ENCODE measurements at regions not wholly inside any gene's neighbourhood (a gene's known extent, or its start where the extent isn't known, plus 50 kb on each side); places are given as distances from the start of the nearest gene placed in this dataset.
"Not testable (repeated sequence)": the region's sequence is repeated elsewhere in the genome, so short reads cannot be mapped to it uniquely, and the experiment has no call there.

GRCh38 chr1:83418558-83418957 is 580.4 kb downstream of the TTLL7 start:
- no peak for DNase-seq (ENCODE audit: low spot score)
- no peaks in the 10 kb centered on the region for H3K36me3 ChIP-seq (ENCODE audit: insufficient read depth, low read length, poor library complexity, severe bottlenecking)
- H3K9me3 ChIP-seq (ENCODE audit: low read depth, low read length, poor library complexity, severe bottlenecking) = no peaks in the 10 kb centered on the region
- no peaks in the 10 kb centered on the region for H3K27me3 ChIP-seq (replicated peaks; ENCODE audit: insufficient read depth, low read depth, low read length, poor library complexity)
- H3K27ac ChIP-seq (ENCODE audit: low read depth, low read length, poor library complexity, severe bottlenecking) = no peak overlapping the region
- intact Hi-C loops (cut with micrococcal nuclease; ENCODE audit: unreplicated experiment) = no loop called here
- POLR2A ChIA-PET (ENCODE audit: low non-redundant PET) = no interaction called here
- TF ChIP-seq EZH2 (IDR thresholded peaks at IDR 0.05; ENCODE audit: borderline replicate concordance, low read depth, low read length, poor library complexity, severe bottlenecking) = no peak
- H3K4me1 ChIP-seq (ENCODE audit: insufficient read depth, low read length, poor library complexity, severe bottlenecking) = peaks cover 5% of the 10 kb centered on the region
- no TSS peak for BruUV-seq (replicated peaks)
- H3K4me3 ChIP-seq (ENCODE audit: low read depth, low read length, poor library complexity, severe bottlenecking) = no peak overlapping the region
- CTCF ChIA-PET = no interaction called here

- DNase-seq (ENCODE audit: low spot score); H3K36me3 ChIP-seq (ENCODE audit: insufficient read depth, low read length, poor library complexity, severe bottlenecking); H3K27me3 ChIP-seq (replicated peaks; ENCODE audit: insufficient read depth, low read depth, low read length, poor library complexity); H3K4me3 ChIP-seq (ENCODE audit: low read depth, low read length, poor library complexity, severe bottlenecking); H3K27ac ChIP-seq (ENCODE audit: low read depth, low read length, poor library complexity, severe bottlenecking); BruUV-seq (replicated peaks); intact Hi-C loops (cut with micrococcal nuclease; ENCODE audit: unreplicated experiment); POLR2A ChIA-PET (ENCODE audit: low non-redundant PET); CTCF ChIA-PET; H3K9me3 ChIP-seq (ENCODE audit: low read depth, low read length, poor library complexity, severe bottlenecking): not testable (repeated sequence)
- H3K4me1 ChIP-seq (ENCODE audit: insufficient read depth, low read length, poor library complexity, severe bottlenecking) = peaks cover 11% of the 10 kb centered on the region
Measured at GRCh38 chr1:83413839-83414107, 585.2 kb downstream of the TTLL7 start.

- POLR2A ChIA-PET (ENCODE audit: low non-redundant PET); H3K27ac ChIP-seq (ENCODE audit: low read depth, low read length, poor library complexity, severe bottlenecking); BruUV-seq (replicated peaks); H3K27me3 ChIP-seq (replicated peaks; ENCODE audit: insufficient read depth, low read depth, low read length, poor library complexity); intact Hi-C loops (cut with micrococcal nuclease; ENCODE audit: unreplicated experiment); H3K9me3 ChIP-seq (ENCODE audit: low read depth, low read length, poor library complexity, severe bottlenecking); H3K36me3 ChIP-seq (ENCODE audit: insufficient read depth, low read length, poor library complexity, severe bottlenecking); CTCF ChIA-PET; H3K4me3 ChIP-seq (ENCODE audit: low read depth, low read length, poor library complexity, severe bottlenecking); DNase-seq (ENCODE audit: low spot score): not testable (repeated sequence)
- peaks cover 11% of the 10 kb centered on the region for H3K4me1 ChIP-seq (ENCODE audit: insufficient read depth, low read length, poor library complexity, severe bottlenecking)
Measured at GRCh38 chr1:83410746-83411413, 588.1 kb downstream of the TTLL7 start.

- intact Hi-C loops (cut with micrococcal nuclease; ENCODE audit: unreplicated experiment); H3K36me3 ChIP-seq (ENCODE audit: insufficient read depth, low read length, poor library complexity, severe bottlenecking); H3K27ac ChIP-seq (ENCODE audit: low read depth, low read length, poor library complexity, severe bottlenecking); H3K4me1 ChIP-seq (ENCODE audit: insufficient read depth, low read length, poor library complexity, severe bottlenecking); H3K9me3 ChIP-seq (ENCODE audit: low read depth, low read length, poor library complexity, severe bottlenecking); H3K27me3 ChIP-seq (replicated peaks; ENCODE audit: insufficient read depth, low read depth, low read length, poor library complexity); DNase-seq (ENCODE audit: low spot score); H3K4me3 ChIP-seq (ENCODE audit: low read depth, low read length, poor library complexity, severe bottlenecking); POLR2A ChIA-PET (ENCODE audit: low non-redundant PET); CTCF ChIA-PET; BruUV-seq (replicated peaks): not testable (repeated sequence)
Measured at GRCh38 chr1:83406693-83407371, 592.1 kb downstream of the TTLL7 start.

GRCh38 chr1:83405789-83406188 is 593.1 kb downstream of the TTLL7 start:
- POLR2A ChIA-PET (ENCODE audit: low non-redundant PET); H3K27ac ChIP-seq (ENCODE audit: low read depth, low read length, poor library complexity, severe bottlenecking); H3K4me3 ChIP-seq (ENCODE audit: low read depth, low read length, poor library complexity, severe bottlenecking); H3K27me3 ChIP-seq (replicated peaks; ENCODE audit: insufficient read depth, low read depth, low read length, poor library complexity); BruUV-seq (replicated peaks); CTCF ChIA-PET; intact Hi-C loops (cut with micrococcal nuclease; ENCODE audit: unreplicated experiment); H3K4me1 ChIP-seq (ENCODE audit: insufficient read depth, low read length, poor library complexity, severe bottlenecking); H3K9me3 ChIP-seq (ENCODE audit: low read depth, low read length, poor library complexity, severe bottlenecking); DNase-seq (ENCODE audit: low spot score); H3K36me3 ChIP-seq (ENCODE audit: insufficient read depth, low read length, poor library complexity, severe bottlenecking): not testable (repeated sequence)

- CTCF ChIA-PET; H3K4me3 ChIP-seq (ENCODE audit: low read depth, low read length, poor library complexity, severe bottlenecking); H3K36me3 ChIP-seq (ENCODE audit: insufficient read depth, low read length, poor library complexity, severe bottlenecking); H3K4me1 ChIP-seq (ENCODE audit: insufficient read depth, low read length, poor library complexity, severe bottlenecking); DNase-seq (ENCODE audit: low spot score); H3K27ac ChIP-seq (ENCODE audit: low read depth, low read length, poor library complexity, severe bottlenecking); H3K9me3 ChIP-seq (ENCODE audit: low read depth, low read length, poor library complexity, severe bottlenecking); H3K27me3 ChIP-seq (replicated peaks; ENCODE audit: insufficient read depth, low read depth, low read length, poor library complexity); intact Hi-C loops (cut with micrococcal nuclease; ENCODE audit: unreplicated experiment); BruUV-seq (replicated peaks); POLR2A ChIA-PET (ENCODE audit: low non-redundant PET): not testable (repeated sequence)
Measured at GRCh38 chr1:83403500-83403899, 595.4 kb downstream of the TTLL7 start.

- H3K36me3 ChIP-seq (ENCODE audit: insufficient read depth, low read length, poor library complexity, severe bottlenecking); BruUV-seq (replicated peaks); H3K4me3 ChIP-seq (ENCODE audit: low read depth, low read length, poor library complexity, severe bottlenecking); H3K4me1 ChIP-seq (ENCODE audit: insufficient read depth, low read length, poor library complexity, severe bottlenecking); POLR2A ChIA-PET (ENCODE audit: low non-redundant PET); intact Hi-C loops (cut with micrococcal nuclease; ENCODE audit: unreplicated experiment); H3K27me3 ChIP-seq (replicated peaks; ENCODE audit: insufficient read depth, low read depth, low read length, poor library complexity); CTCF ChIA-PET; H3K9me3 ChIP-seq (ENCODE audit: low read depth, low read length, poor library complexity, severe bottlenecking); H3K27ac ChIP-seq (ENCODE audit: low read depth, low read length, poor library complexity, severe bottlenecking): not testable (repeated sequence)
- DNase-seq (ENCODE audit: low spot score) = peak; percentile 73
Measured at GRCh38 chr1:83401146-83401545, 597.8 kb downstream of the TTLL7 start.

Data from A673 (cell line).